ENCODE measurements at regions not wholly inside any gene's neighbourhood (a gene's known extent, or its start where the extent isn't known, plus 50 kb on each side); places are given as distances from the start of the nearest gene placed in this dataset.

- TF ChIP-seq POLR2A (IDR thresholded peaks at IDR 0.05) (no peak), CTCF (IDR thresholded peaks at IDR 0.05) (no peak)
- H3K27me3 ChIP-seq: no peaks in the 10 kb centered on the region
- no peak for DNase-seq
- intact Hi-C loops (cut with DNase I): no loop called here
- no peak overlapping the region for H3K4me3 ChIP-seq (replicated peaks in 1 of 3)
- H3K36me3 ChIP-seq: no peaks in the 10 kb centered on the region
- H3K4me1 ChIP-seq: no peaks in the 10 kb centered on the region
- H3K9me3 ChIP-seq: no peaks in the 10 kb centered on the region
- WGBS, 2 donors: 40 to 46% methylated on average over 3 of the region's 3 CpGs
- H3K27ac ChIP-seq: no peak overlapping the region
These were observed 129.8 kb downstream of the TBX5 start for GRCh38 chr12:114275932-114276785.

GRCh38 chr12:114275086-114275485, 130.9 kb downstream of the TBX5 start:
- intact Hi-C loops (cut with DNase I): no loop called here
- Histone ChIP-seq H3K27ac (no peak overlapping the region), H3K4me1 (no peaks in the 10 kb centered on the region), H3K9me3 (no peaks in the 10 kb centered on the region), H3K36me3 (no peaks in the 10 kb centered on the region), H3K4me3 (replicated peaks in 1 of 3) (no peak overlapping the region), H3K27me3 (no peaks in the 10 kb centered on the region)
- TF ChIP-seq CTCF (IDR thresholded peaks at IDR 0.05): no peak
- TF ChIP-seq POLR2A (IDR thresholded peaks at IDR 0.05): no peak
- WGBS, 2 donors: 64 to 72% methylated on average over 4 of the region's 4 CpGs
- no peak for DNase-seq

GRCh38 chr12:114274131-114274530, 131.8 kb downstream of the TBX5 start:
- no peaks in the 10 kb centered on the region for H3K36me3 ChIP-seq
- H3K27me3 ChIP-seq: no peaks in the 10 kb centered on the region
- no peaks in the 10 kb centered on the region for H3K9me3 ChIP-seq
- DNase-seq: no peak
- H3K4me3 ChIP-seq (replicated peaks in 1 of 3): no peak overlapping the region
- TF ChIP-seq CTCF (IDR thresholded peaks at IDR 0.05): no peak
- no peak for TF ChIP-seq POLR2A (IDR thresholded peaks at IDR 0.05)
- H3K4me1 ChIP-seq: no peaks in the 10 kb centered on the region
- WGBS, 2 donors: 38 to 46% methylated on average over 1 of the region's 1 CpG
- intact Hi-C loops (cut with DNase I): no loop called here
- H3K27ac ChIP-seq: no peak overlapping the region

GRCh38 chr12:114272605-114273004, 133.3 kb downstream of the TBX5 start:
- no peak overlapping the region for H3K4me3 ChIP-seq (replicated peaks in 1 of 3)
- H3K36me3 ChIP-seq: no peaks in the 10 kb centered on the region
- H3K27ac ChIP-seq: no peak overlapping the region
- H3K9me3 ChIP-seq: no peaks in the 10 kb centered on the region
- H3K4me1 ChIP-seq: no peaks in the 10 kb centered on the region
- TF ChIP-seq CTCF (IDR thresholded peaks at IDR 0.05) (no peak), POLR2A (IDR thresholded peaks at IDR 0.05) (no peak)
- no peaks in the 10 kb centered on the region for H3K27me3 ChIP-seq
- intact Hi-C loops (cut with DNase I): no loop called here
- no peak for DNase-seq
- 54 to 56% methylated on average over 5 of the region's 5 CpGs for WGBS, 2 donors

- H3K27me3 ChIP-seq: no peaks in the 10 kb centered on the region
- H3K9me3 ChIP-seq: no peaks in the 10 kb centered on the region
- no peak overlapping the region for H3K4me3 ChIP-seq (replicated peaks in 1 of 3)
- H3K27ac ChIP-seq: no peak overlapping the region
- no peak for TF ChIP-seq POLR2A (IDR thresholded peaks at IDR 0.05)
- H3K4me1 ChIP-seq: no peaks in the 10 kb centered on the region
- H3K36me3 ChIP-seq: no peaks in the 10 kb centered on the region
- no peak for DNase-seq
- WGBS, 2 donors: 27 to 40% methylated on average over 2 of the region's 2 CpGs
- intact Hi-C loops (cut with DNase I): no loop called here
These were observed 133.9 kb downstream of the TBX5 start for GRCh38 chr12:114272071-114272470.
